Esophagus squamous epithelium (tissue), 5 donors: ENCODE measurements at regions not wholly inside any gene's neighbourhood (a gene's known extent, or its start where the extent isn't known, plus 50 kb on each side); places are given as distances from the start of the nearest gene placed in this dataset.

Source experiments
- DNase-seq: peaks from one replicate; lab custom pipeline; 2025; lab: John Stamatoyannopoulos, UW
- H3K27ac ChIP-seq, 4 donors: fragments of 200-600 bp; sonication (generic); one replicate each; pipeline ENCODE4 v1.5.1; 2016 to 2019; ENCODE audit warnings: mild to moderate bottlenecking in 1 of 4
- H3K27me3 ChIP-seq, 4 donors: fragments of 200-600 bp; sonication (generic); 1 replicate in 3 of 4; 2 replicates in 1 of 4; pipeline versions ENCODE4 v1.5.1 to v1.6.0; 2017 to 2021; ENCODE audit warnings: antibody characterized with exemption in 1 of 4
- H3K36me3 ChIP-seq, 3 donors: fragments of 200-600 bp; sonication (generic); one replicate each; pipeline ENCODE4 v1.5.1; 2016 to 2019
- H3K4me1 ChIP-seq, 3 donors: fragments of 200-600 bp; sonication (generic); one replicate each; pipeline ENCODE4 v1.5.1; 2017 to 2019
- H3K4me3 ChIP-seq, 4 donors: fragments of 200-600 bp; sonication (generic); 1 replicate in 3 of 4; 2 replicates in 1 of 4; pipeline ENCODE4 v1.5.1; 2016 to 2019; ENCODE audit warnings: mild to moderate bottlenecking in 2 of 4, moderate library complexity in 1 of 4
- H3K9me3 ChIP-seq, 3 donors: fragments of 200-600 bp; sonication (generic); one replicate each; pipeline ENCODE4 v1.5.1; 2016 to 2019
- POLR2A ChIP-seq, 4 donors: fragments of 450-650 bp; IDR thresholded peaks; one replicate each; pipeline ENCODE4 v1.6.1; 2017; ENCODE audit warnings: antibody characterized with exemption in 4 of 4, mild to moderate bottlenecking in 4 of 4, moderate library complexity in 3 of 4
- WGBS, 2 donors: methylation state at CpG; one replicate each; pipeline ENCODE4 v1.1.5; 2018; 5-methylcytosine and 5-hydroxymethylcytosine counted together
- intact Hi-C: fragments of 100-400 bp; cut with DNase I; formaldehyde crosslinking; loops from one replicate; pipeline ENCODE4 v1.15.0; 2022
- TF ChIP-seq, protein P1 (sequence below), 6 experiments: fragments of 450-650 bp in 4 of 6; fragments of 200-600 bp in 2 of 6; sonication (generic) in 2 of 6; IDR thresholded peaks; one replicate each; pipeline ENCODE4 v1.5.1; 2016 to 2019; ENCODE audit warnings: antibody characterized with exemption in 6 of 6, mild to moderate bottlenecking in 4 of 6, moderate library complexity in 4 of 6
- donor health status: DM: yes; HTN: yes; CAD: no.

DNA sequence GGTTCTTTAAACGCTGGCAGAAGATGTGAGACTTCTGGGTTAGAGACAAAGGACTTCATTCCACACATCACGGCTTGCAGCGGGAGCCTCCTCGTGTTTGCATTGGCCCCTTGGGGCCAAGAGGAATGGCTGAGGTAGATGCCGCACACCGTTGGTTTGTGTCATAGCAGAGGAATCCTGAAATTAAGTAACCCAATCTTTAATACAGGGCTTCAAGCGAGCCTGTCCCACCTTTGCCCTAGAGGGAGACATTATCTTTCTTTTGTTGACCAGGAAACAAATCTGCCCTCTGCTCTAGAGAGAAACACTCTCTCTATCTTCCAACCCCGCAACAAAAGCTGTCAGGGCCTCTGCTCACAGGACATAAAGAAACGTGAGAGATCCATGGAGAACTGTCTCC lies 277.5 kb upstream of the ZFP64 start:
- WGBS, 2 donors = 48 to 63% methylated on average over 8 to 9 of the region's 9 CpGs
- Histone ChIP-seq H3K4me3 (no peak overlapping the region), H3K9me3 (no peaks in the 10 kb centered on the region), H3K27me3 (peaks cover 0 to 5% (median 0%) of the 10 kb centered on the region in 4 donors), H3K36me3 (no peaks in the 10 kb centered on the region), H3K27ac (no peak overlapping the region), H3K4me1 (no peaks in the 10 kb centered on the region)
- TF ChIP-seq, protein P1, sequence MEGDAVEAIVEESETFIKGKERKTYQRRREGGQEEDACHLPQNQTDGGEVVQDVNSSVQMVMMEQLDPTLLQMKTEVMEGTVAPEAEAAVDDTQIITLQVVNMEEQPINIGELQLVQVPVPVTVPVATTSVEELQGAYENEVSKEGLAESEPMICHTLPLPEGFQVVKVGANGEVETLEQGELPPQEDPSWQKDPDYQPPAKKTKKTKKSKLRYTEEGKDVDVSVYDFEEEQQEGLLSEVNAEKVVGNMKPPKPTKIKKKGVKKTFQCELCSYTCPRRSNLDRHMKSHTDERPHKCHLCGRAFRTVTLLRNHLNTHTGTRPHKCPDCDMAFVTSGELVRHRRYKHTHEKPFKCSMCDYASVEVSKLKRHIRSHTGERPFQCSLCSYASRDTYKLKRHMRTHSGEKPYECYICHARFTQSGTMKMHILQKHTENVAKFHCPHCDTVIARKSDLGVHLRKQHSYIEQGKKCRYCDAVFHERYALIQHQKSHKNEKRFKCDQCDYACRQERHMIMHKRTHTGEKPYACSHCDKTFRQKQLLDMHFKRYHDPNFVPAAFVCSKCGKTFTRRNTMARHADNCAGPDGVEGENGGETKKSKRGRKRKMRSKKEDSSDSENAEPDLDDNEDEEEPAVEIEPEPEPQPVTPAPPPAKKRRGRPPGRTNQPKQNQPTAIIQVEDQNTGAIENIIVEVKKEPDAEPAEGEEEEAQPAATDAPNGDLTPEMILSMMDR (IDR thresholded peaks at IDR 0.05) = no peak
- TF ChIP-seq POLR2A (IDR thresholded peaks at IDR 0.05) = no peak
- no peak for DNase-seq
- intact Hi-C loops = no loop called here

DNA sequence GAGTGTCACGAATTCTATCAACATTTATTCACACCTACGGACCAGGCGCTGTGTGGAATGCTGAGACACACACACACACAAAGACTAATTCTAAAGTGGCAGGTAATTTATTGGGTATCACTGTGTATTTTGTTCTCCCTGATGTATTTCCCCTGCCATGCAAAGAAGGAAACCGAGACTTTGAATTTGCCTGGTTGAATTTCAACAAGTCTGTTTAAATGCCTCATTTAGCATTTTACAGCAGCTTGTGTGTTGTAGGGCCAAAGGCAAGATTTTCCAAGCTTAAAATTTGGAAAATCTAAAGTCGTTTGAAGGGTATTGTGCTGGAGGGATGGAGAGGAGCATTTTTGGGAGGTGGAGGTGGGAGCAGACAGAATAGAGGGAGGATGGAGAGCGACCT lies 274.4 kb upstream of the ZFP64 start:
- no peak for TF ChIP-seq POLR2A (IDR thresholded peaks at IDR 0.05)
- TF ChIP-seq, protein P1 (IDR thresholded peaks at IDR 0.05) = no peak
- intact Hi-C loops = no loop called here
- peaks cover 0 to 14% (median 0%) of the 10 kb centered on the region in 4 donors for H3K27me3 ChIP-seq
- 75 to 78% methylated on average over 6 of the region's 6 CpGs for WGBS, 2 donors
- no peak overlapping the region for H3K4me3 ChIP-seq
- no peaks in the 10 kb centered on the region for H3K36me3 ChIP-seq
- DNase-seq = no peak
- H3K27ac ChIP-seq = no peak overlapping the region
- H3K9me3 ChIP-seq = no peaks in the 10 kb centered on the region
- H3K4me1 ChIP-seq = no peaks in the 10 kb centered on the region

DNA sequence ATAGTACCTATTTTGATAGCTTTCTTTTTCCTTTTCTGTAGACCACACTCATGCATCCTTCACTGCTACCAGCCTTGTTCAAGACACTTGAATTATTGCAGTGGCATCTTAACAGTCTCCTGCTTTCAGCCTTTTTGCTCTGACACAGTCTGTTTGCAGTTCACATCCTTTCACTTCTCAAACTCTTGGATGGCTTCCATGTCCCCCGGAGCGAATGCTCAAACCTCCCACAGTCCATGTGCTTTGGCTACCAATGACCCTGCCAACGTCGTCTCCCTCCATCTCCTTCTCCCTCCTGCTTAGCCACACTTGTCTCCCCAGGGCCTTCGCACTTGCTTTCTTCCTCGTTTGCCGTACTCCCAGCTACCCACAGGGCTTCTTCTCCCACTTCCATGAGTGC lies 270.0 kb upstream of the ZFP64 start:
- intact Hi-C loops = no loop called here
- DNase-seq = no peak

DNA sequence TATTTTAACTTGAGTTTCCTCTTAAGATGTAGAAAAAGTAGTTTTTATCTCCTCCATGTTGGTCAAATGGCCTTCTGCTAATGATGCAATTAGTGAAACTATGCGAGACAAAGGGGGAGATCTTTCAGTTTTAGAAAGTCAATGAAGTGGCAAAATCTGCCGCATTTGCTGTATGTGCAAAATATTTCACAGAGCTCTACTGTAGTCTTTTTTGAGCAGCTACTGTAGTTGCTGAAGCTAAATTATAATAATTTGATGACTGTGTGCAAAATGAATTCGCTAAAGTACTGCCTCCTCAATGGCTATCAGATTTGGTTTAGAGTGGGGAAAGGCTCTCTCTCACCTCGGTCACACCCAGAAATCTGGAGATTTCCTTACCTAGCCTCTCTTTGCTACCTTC lies 267.6 kb upstream of the ZFP64 start:
- WGBS, 2 donors = 84 to 88% methylated on average over 4 of the region's 4 CpGs
- Histone ChIP-seq H3K4me3 (no peak overlapping the region), H3K27ac (no peak overlapping the region), H3K27me3 (peaks cover 0 to 8% (median 0%) of the 10 kb centered on the region in 4 donors), H3K36me3 (no peaks in the 10 kb centered on the region), H3K4me1 (no peaks in the 10 kb centered on the region), H3K9me3 (no peaks in the 10 kb centered on the region)
- TF ChIP-seq, protein P1 (IDR thresholded peaks at IDR 0.05) = no peak
- no peak for TF ChIP-seq POLR2A (IDR thresholded peaks at IDR 0.05)
- DNase-seq = no peak
- intact Hi-C loops = no loop called here

More for the DNA sequence above, 270.0 kb upstream of the ZFP64 start:
- H3K27me3 ChIP-seq = peaks cover 0 to 14% (median 0%) of the 10 kb centered on the region in 4 donors
- no peak overlapping the region for H3K4me3 ChIP-seq
- WGBS, 2 donors = 41 to 64% methylated on average over 7 of the region's 7 CpGs
- no peaks in the 10 kb centered on the region for H3K36me3 ChIP-seq
- no peak for TF ChIP-seq POLR2A (IDR thresholded peaks at IDR 0.05)
- TF ChIP-seq, protein P1 (IDR thresholded peaks at IDR 0.05) = no peak
- H3K27ac ChIP-seq = no peak overlapping the region
- H3K4me1 ChIP-seq = no peaks in the 10 kb centered on the region
- no peaks in the 10 kb centered on the region for H3K9me3 ChIP-seq

DNA sequence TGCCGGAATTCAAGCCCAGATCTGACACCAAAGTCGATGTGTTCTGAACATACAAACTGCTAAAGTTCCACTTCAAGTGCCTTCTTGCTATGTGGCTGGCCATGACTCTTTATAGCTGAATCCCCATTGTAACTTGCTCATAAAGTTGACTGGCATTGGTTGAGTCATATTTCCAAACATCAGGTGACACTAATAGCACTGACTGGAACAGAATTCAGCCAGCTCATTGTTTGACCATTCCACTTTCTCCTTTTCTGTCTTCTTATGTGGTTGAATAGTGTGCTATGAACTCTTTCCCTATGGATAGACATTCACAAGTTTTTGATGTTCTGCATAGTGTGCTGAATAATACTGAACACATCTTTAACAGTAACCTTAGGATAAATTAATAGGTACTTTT lies 266.2 kb upstream of the ZFP64 start:
- WGBS, 2 donors = 61 to 87% methylated on average over 2 of the region's 2 CpGs
- TF ChIP-seq POLR2A (IDR thresholded peaks at IDR 0.05) = no peak
- TF ChIP-seq, protein P1 (IDR thresholded peaks at IDR 0.05) = no peak
- DNase-seq = no peak
- no peaks in the 10 kb centered on the region for H3K36me3 ChIP-seq
- H3K27ac ChIP-seq = no peak overlapping the region
- peaks cover 0 to 8% (median 0%) of the 10 kb centered on the region in 4 donors for H3K27me3 ChIP-seq
- intact Hi-C loops = no loop called here
- no peak overlapping the region for H3K4me3 ChIP-seq
- H3K4me1 ChIP-seq = no peaks in the 10 kb centered on the region
- H3K9me3 ChIP-seq = no peaks in the 10 kb centered on the region
